Kidney (tissue), 13 donors: ENCODE measurements at regions not wholly inside any gene's neighbourhood (a gene's known extent, or its start where the extent isn't known, plus 50 kb on each side); places are given as distances from the start of the nearest gene placed in this dataset.
"Not testable (repeated sequence)": the region's sequence is repeated elsewhere in the genome, so short reads cannot be mapped to it uniquely, and the experiment has no call there.

ENCODE experiments used
- DNase-seq, 5 donors: peaks; one replicate each; pipeline ENCODE4 v3.0.0-alpha.2; 2013 to 2020
- FAIRE-seq: peaks from 2 replicates; lab custom pipeline; 2012; peaks lifted over from hg19 to GRCh38; lab: Jason Lieb, UNC
- H3K27ac ChIP-seq, 2 donors: one replicate each; pipeline ENCODE4 v1.7.0; 2013; ENCODE audit warnings: low read depth in 2 of 2, low read length in 2 of 2, inconsistent platforms in 1 of 2
- H3K27me3 ChIP-seq: one replicate; pipeline ENCODE4 v1.7.1; 2013; ENCODE audit warnings: low read length, inconsistent platforms; ENCODE audit not compliant: control insufficient read depth, insufficient read depth
- H3K36me3 ChIP-seq, 3 donors: one replicate each; pipeline versions ENCODE4 v1.7.0 to v1.7.1; 2013; ENCODE audit warnings: low read length in 3 of 3, control low read depth in 1 of 3, inconsistent platforms in 1 of 3; ENCODE audit not compliant: insufficient read depth in 3 of 3, control insufficient read depth in 2 of 3
- H3K4me1 ChIP-seq, 3 donors: one replicate each; pipeline versions ENCODE4 v1.7.0 to v1.7.1; 2013; ENCODE audit warnings: low read length in 3 of 3, inconsistent platforms in 1 of 3, low read depth in 1 of 3; ENCODE audit not compliant: control insufficient read depth in 2 of 3, insufficient read depth in 2 of 3
- H3K4me3 ChIP-seq, 3 donors: one replicate each; pipeline versions ENCODE4 v1.7.0 to v1.8.1; 2013; ENCODE audit warnings: low read length in 3 of 3, control low read depth in 1 of 3, inconsistent platforms in 1 of 3
- H3K9ac ChIP-seq, 3 donors: one replicate each; pipeline versions ENCODE4 v1.7.0 to v1.7.1; 2013; ENCODE audit warnings: low read length in 3 of 3, control low read depth in 1 of 3, inconsistent platforms in 1 of 3
- H3K9me3 ChIP-seq, 3 donors: one replicate each; pipeline versions ENCODE4 v1.7.0 to v1.7.1; 2013; ENCODE audit warnings: low read length in 3 of 3, control low read depth in 1 of 3, inconsistent platforms in 1 of 3; ENCODE audit not compliant: control insufficient read depth in 2 of 3, insufficient read depth in 1 of 3
- intact Hi-C: fragments of 100-400 bp; cut with DNase I; formaldehyde crosslinking; loops from one replicate; pipeline ENCODE4 v1.11.1; 2022
- TF ChIP-seq, protein P1 (sequence below): IDR thresholded peaks from 3 replicates; pipeline ENCODE4 v1.5.1; 2012; ENCODE audit warnings: mild to moderate bottlenecking, moderate library complexity, borderline replicate concordance; ENCODE audit not compliant: insufficient read depth; ENCODE audit errors: extremely low read depth
- donor health status: control.
- donor health status: control.
- donor health status: control.
- donor health status: control.
- donor health status: control.
- donor health status: DM: yes; HTN: yes; CAD: no.
- donor health status: Normal renal cell carcinoma (clear cell type).

DNA sequence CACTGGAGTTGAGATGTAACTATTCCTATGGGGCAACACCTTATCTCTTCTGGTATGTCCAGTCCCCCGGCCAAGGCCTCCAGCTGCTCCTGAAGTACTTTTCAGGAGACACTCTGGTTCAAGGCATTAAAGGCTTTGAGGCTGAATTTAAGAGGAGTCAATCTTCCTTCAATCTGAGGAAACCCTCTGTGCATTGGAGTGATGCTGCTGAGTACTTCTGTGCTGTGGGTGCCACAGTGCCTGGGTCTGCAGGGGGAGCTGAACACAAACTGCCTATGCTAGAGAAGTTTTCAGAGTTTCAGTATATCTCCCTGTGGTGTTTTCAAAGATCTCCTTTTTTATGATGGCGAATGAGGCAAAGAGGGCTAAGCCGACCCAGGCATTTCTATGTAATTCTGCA, 179.2 kb upstream of the OR4E1 start:
- Histone ChIP-seq H3K4me1 (no peaks in the 10 kb centered on the region), H3K9ac (no peak overlapping the region), H3K27ac (no peak overlapping the region), H3K4me3 (no peak overlapping the region), H3K27me3 (no peaks in the 10 kb centered on the region), H3K36me3 (no peaks in the 10 kb centered on the region), H3K9me3 (no peaks in the 10 kb centered on the region)
- FAIRE-seq (no peak), DNase-seq (no peak)
- TF ChIP-seq, protein P1, sequence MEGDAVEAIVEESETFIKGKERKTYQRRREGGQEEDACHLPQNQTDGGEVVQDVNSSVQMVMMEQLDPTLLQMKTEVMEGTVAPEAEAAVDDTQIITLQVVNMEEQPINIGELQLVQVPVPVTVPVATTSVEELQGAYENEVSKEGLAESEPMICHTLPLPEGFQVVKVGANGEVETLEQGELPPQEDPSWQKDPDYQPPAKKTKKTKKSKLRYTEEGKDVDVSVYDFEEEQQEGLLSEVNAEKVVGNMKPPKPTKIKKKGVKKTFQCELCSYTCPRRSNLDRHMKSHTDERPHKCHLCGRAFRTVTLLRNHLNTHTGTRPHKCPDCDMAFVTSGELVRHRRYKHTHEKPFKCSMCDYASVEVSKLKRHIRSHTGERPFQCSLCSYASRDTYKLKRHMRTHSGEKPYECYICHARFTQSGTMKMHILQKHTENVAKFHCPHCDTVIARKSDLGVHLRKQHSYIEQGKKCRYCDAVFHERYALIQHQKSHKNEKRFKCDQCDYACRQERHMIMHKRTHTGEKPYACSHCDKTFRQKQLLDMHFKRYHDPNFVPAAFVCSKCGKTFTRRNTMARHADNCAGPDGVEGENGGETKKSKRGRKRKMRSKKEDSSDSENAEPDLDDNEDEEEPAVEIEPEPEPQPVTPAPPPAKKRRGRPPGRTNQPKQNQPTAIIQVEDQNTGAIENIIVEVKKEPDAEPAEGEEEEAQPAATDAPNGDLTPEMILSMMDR, result no peak
- intact Hi-C loops, result no loop called here

DNA sequence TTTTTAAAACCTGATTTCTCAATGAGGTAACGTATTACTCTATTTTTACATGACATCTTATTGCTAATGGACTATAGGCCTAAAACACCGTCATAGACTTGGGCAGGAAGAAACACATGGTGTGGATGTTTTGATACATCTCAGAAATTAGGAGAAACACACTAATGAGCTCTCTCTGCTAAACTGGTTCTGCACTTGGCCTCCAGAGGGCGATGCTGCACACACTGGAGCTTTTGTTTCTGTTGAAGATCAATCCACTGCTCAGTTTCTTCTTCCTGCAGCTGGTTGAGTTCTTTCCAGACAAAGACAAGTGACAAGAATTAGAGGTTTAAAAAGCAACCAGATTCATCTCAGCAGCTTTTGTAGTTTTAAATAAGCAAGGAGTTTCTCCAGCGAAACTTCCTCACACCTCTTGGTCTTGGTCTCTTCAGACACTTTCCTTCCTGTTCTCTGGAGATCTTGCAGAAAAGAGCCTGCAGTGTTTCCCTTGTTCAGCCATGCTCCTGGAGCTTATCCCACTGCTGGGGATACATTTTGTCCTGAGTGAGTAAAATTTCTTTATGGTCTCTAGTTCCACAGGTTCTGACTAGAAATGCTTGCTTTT, 178.5 kb upstream of the OR4E1 start:
- H3K27me3 ChIP-seq, result no peaks in the 10 kb centered on the region
- H3K27ac ChIP-seq, result no peak overlapping the region
- no peak overlapping the region for H3K4me3 ChIP-seq
- H3K4me1 ChIP-seq, result no peaks in the 10 kb centered on the region
- no peak for FAIRE-seq
- H3K9me3 ChIP-seq, result no peaks in the 10 kb centered on the region
- no peaks in the 10 kb centered on the region for H3K36me3 ChIP-seq
- intact Hi-C loops, result no loop called here
- TF ChIP-seq, protein P1, result peak; percentile 29
- H3K9ac ChIP-seq, result no peak overlapping the region
- peak in 3 of 5 donors; percentile 32 to 66 (median 46) for DNase-seq

DNA sequence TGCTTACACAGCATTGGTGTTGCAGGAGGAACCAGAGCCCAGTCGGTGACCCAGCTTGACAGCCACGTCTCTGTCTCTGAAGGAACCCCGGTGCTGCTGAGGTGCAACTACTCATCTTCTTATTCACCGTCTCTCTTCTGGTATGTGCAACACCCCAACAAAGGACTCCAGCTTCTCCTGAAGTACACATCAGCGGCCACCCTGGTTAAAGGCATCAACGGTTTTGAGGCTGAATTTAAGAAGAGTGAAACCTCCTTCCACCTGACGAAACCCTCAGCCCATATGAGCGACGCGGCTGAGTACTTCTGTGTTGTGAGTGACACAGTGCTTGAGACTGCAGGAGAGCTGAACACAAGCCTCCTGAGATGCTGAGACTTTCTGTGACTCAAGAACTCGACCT, 173.3 kb upstream of the OR4E1 start:
- FAIRE-seq, DNase-seq, H3K9ac ChIP-seq, H3K27me3 ChIP-seq, H3K27ac ChIP-seq, intact Hi-C loops, H3K9me3 ChIP-seq, H3K36me3 ChIP-seq, H3K4me3 ChIP-seq, H3K4me1 ChIP-seq: not testable (repeated sequence)

DNA sequence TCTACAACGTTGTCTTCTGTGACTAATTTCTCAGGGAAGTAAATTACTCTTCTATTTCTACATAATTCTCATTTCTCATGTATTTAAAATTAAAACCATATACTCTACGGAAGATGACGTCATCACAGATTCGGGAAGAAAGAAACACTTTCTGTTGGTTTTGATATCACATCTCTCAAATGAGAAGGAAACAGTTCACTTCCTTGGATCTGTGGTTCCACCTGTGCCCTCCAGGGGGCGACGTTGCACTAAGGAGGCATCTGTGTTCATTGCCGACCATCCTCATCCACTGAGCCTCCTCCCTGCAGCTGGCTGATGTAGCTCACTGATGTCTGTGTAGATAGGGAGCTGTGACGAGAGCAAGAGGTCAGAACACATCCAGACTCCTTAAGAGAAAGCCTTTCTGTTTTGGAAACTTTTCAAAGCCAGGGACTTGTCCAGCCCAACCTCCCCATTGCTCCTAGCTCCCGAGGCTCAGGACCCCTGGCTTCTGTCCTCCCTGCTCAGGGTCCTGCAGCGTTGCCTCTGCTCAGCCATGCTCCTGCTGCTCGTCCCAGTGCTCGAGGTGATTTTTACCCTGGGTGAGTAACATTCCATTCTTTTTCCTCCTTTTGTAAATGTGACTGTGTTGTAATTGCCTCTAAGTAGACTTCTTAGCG, 172.7 kb upstream of the OR4E1 start:
- no peak overlapping the region for H3K9ac ChIP-seq
- DNase-seq, result no peak
- no peak for FAIRE-seq
- no peaks in the 10 kb centered on the region for H3K4me1 ChIP-seq
- TF ChIP-seq, protein P1, result peak; percentile 34
- no peaks in the 10 kb centered on the region for H3K9me3 ChIP-seq
- intact Hi-C loops, result no loop called here
- H3K27ac ChIP-seq, result no peak overlapping the region
- H3K36me3 ChIP-seq, result no peaks in the 10 kb centered on the region
- no peaks in the 10 kb centered on the region for H3K27me3 ChIP-seq
- H3K4me3 ChIP-seq, result no peak overlapping the region
